Esophagus squamous epithelium (tissue), 4 donors: ENCODE measurements at regions not wholly inside any gene's neighbourhood (a gene's known extent, or its start where the extent isn't known, plus 50 kb on each side); places are given as distances from the start of the nearest gene placed in this dataset.

Source experiments
- CTCF ChIP-seq, 6 experiments: fragments of 450-650 bp in 4 of 6; fragments of 200-600 bp in 2 of 6; sonication (generic) in 2 of 6; IDR thresholded peaks; one replicate each; pipeline ENCODE4 v1.5.1; 2016 to 2019; ENCODE audit warnings: antibody characterized with exemption in 6 of 6, mild to moderate bottlenecking in 4 of 6, moderate library complexity in 4 of 6
- POLR2A ChIP-seq, 4 donors: fragments of 450-650 bp; IDR thresholded peaks; one replicate each; pipeline ENCODE4 v1.6.1; 2017; ENCODE audit warnings: antibody characterized with exemption in 4 of 4, mild to moderate bottlenecking in 4 of 4, moderate library complexity in 3 of 4

DNA sequence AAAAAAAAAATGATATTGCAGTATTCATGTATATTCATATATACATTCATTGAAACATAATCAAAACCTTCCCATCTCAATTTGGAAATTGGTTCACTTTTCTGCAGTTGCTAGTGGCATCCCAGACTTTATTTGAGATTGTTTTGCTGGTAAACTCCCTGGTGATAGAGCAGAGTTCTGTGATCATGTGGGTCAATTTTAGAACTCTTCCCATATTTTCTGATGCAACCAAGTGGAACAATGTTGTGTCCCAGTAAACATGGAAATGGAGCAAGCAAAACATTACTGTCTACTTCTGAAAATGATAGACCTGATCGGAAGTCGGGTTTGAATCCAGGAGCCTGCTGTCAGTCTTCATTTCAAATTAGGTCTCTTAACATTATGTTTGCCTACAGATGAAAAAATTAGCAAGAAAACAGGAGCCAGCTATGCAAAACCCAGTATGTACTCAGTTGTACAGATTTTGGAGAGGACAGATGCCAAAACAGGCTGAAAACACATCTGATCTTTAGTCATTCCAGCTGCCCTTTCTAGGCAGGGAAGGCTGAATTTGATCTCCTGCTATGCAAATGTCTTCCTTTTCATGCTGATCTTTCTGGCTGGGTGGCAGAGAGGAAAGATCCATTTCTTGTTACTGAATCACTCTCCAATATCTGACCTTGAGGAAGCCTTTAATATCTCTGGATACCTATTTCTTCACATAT lies 786.6 kb upstream of the SOX9 start:
- no peak for TF ChIP-seq CTCF (IDR thresholded peaks at IDR 0.05)
- TF ChIP-seq POLR2A (IDR thresholded peaks at IDR 0.05): no peak
